Fibroblast of the aortic adventitia (primary cell): ENCODE measurements at regions not wholly inside any gene's neighbourhood (a gene's known extent, or its start where the extent isn't known, plus 50 kb on each side); places are given as distances from the start of the nearest gene placed in this dataset.
"Not testable (repeated sequence)": the region's sequence is repeated elsewhere in the genome, so short reads cannot be mapped to it uniquely, and the experiment has no call there.

Experiments used
- DNase-seq: peaks from one replicate; pipeline ENCODE4 v3.0.0-alpha.2; 2010; ENCODE audit warnings: low read depth
- H3K4me3 ChIP-seq: 2 replicates; pipeline ENCODE4 v1.5.1; 2011; ENCODE audit warnings: low read depth, mild to moderate bottlenecking, control low read depth, low read length, moderate library complexity
- TF ChIP-seq, protein P1 (sequence below): IDR thresholded peaks from 2 replicates; pipeline ENCODE4 v1.5.1; 2011; ENCODE audit warnings: mild to moderate bottlenecking, low read length, control low read depth, inconsistent platforms; ENCODE audit not compliant: insufficient read depth

DNA sequence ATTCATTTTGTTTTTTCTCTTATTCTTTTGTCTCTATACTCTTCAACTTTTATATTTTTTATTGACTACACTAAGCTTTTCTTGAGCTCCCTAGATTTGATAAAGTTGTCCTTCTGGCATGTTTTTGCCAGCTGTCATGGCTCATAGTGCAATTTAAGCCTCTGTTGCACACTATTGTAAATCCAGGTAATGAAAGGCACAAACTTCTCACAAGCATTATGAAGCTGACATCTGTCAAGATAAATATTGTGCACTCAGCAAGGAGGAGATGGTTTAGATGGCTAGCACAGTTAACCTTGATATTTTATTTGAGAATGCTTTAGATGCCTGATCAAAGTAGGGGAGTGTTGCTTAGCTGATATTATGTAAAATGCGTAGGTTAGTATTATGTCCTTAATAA, 1280.9 kb downstream of the NSUN3 start:
- no peak overlapping the region for H3K4me3 ChIP-seq
- DNase-seq = no peak
- TF ChIP-seq, protein P1, sequence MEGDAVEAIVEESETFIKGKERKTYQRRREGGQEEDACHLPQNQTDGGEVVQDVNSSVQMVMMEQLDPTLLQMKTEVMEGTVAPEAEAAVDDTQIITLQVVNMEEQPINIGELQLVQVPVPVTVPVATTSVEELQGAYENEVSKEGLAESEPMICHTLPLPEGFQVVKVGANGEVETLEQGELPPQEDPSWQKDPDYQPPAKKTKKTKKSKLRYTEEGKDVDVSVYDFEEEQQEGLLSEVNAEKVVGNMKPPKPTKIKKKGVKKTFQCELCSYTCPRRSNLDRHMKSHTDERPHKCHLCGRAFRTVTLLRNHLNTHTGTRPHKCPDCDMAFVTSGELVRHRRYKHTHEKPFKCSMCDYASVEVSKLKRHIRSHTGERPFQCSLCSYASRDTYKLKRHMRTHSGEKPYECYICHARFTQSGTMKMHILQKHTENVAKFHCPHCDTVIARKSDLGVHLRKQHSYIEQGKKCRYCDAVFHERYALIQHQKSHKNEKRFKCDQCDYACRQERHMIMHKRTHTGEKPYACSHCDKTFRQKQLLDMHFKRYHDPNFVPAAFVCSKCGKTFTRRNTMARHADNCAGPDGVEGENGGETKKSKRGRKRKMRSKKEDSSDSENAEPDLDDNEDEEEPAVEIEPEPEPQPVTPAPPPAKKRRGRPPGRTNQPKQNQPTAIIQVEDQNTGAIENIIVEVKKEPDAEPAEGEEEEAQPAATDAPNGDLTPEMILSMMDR = no peak

DNA sequence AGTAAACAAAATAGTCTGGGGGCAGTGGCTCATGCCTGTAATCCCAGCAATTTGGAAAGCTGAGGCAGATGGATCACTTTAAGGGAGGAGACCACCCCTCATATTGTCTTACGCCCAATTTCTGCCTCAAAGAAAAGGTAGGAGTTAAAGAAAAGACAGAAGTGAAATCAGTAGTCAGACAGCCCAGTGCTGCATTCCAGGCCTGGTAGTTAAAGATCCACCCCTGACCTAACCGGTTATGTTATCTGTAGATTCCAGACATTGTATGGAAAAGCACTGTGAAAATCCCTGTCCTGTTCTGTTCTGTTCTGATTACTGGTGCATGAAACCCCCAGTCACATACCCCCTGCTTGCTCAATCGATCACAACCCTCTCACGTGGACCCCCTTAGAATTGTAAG, 1285.1 kb downstream of the NSUN3 start:
- not testable (repeated sequence) for H3K4me3 ChIP-seq, DNase-seq

GRCh38 chr3:95348879-95349278, 1286.0 kb downstream of the NSUN3 start:
- no peak for DNase-seq
- TF ChIP-seq, protein P1 = no peak

GRCh38 chr3:95350049-95350448, 1287.2 kb downstream of the NSUN3 start:
- DNase-seq = no peak
- no peak overlapping the region for H3K4me3 ChIP-seq
- TF ChIP-seq, protein P1 = no peak

More at GRCh38 chr3:95348879-95349278, 1286.0 kb downstream of the NSUN3 start:
- H3K4me3 ChIP-seq = no peak overlapping the region

DNA sequence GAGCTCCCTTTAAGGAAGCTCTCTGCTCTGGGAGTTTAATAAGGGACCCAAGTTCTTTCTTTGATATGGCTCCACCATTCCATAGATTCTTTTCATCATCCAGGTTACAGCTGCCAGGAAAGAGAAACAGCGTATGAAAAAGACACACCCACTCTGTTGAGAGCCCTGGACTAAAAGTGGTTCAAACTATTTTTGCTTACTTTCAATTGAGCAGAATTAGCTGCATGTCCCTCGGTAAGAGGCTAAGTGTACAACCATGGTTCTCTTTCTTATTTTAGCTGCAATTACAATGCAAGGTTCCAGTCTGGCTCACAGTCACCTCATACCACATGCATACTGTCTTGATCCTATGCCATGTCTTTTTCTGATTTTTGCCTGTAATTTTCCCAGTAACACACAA, 1288.3 kb downstream of the NSUN3 start:
- DNase-seq = peak; percentile 2
- no peak overlapping the region for H3K4me3 ChIP-seq
- TF ChIP-seq, protein P1 = no peak

DNA sequence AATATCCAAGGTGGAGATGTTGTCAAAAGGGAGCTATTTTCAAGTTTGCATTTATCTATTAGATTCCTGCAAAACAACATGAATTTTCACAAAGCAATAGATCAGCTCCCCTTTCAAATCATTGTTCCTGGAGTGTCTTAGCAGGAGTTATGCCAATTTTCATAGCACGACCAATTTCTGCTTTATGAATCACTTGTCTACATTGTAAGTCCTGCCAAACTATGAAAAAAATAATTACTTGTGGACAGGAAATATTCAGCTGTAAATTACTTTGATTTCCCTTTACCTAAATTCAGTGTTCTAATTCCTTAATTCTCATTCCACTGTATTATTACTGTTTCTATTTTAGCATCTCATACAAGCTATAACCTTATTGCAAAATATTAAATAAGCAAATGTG, 1289.6 kb downstream of the NSUN3 start:
- TF ChIP-seq, protein P1 = no peak
- DNase-seq = peak; percentile 2
- no peak overlapping the region for H3K4me3 ChIP-seq

- no peak overlapping the region for H3K4me3 ChIP-seq
- TF ChIP-seq, protein P1 = no peak
- DNase-seq = no peak
Measured at GRCh38 chr3:95354489-95354888, 1291.6 kb downstream of the NSUN3 start.
